Fibroblast of villous mesenchyme (primary cell): ENCODE measurements at regions not wholly inside any gene's neighbourhood (a gene's known extent, or its start where the extent isn't known, plus 50 kb on each side); places are given as distances from the start of the nearest gene placed in this dataset. TPM values are rescaled to one million over a fixed set of nuclear protein-coding genes. Genes with fewer than 3 reads are reported as not detected.
"Not testable (repeated sequence)": the region's sequence is repeated elsewhere in the genome, so short reads cannot be mapped to it uniquely, and the experiment has no call there.

Source experiments
- DNase-seq: peaks from one replicate; pipeline ENCODE4 v3.0.0-alpha.2; 2010; ENCODE audit warnings: low read depth
- H3K4me3 ChIP-seq: 2 replicates; pipeline ENCODE4 v1.5.1; 2011; ENCODE audit warnings: low read depth, mild to moderate bottlenecking, low read length
- small RNA-seq: library from RNA; depleted of rRNA; stranded (forward); fragments of <200 nt; gene quantifications from one replicate; pipeline ENCODE3, GENCODE V24; 2012
- TF ChIP-seq, protein P1 (sequence below): IDR thresholded peaks from 2 replicates; pipeline ENCODE4 v1.5.1; 2012; ENCODE audit warnings: low read depth, mild to moderate bottlenecking, low read length; ENCODE audit not compliant: insufficient read depth

DNA sequence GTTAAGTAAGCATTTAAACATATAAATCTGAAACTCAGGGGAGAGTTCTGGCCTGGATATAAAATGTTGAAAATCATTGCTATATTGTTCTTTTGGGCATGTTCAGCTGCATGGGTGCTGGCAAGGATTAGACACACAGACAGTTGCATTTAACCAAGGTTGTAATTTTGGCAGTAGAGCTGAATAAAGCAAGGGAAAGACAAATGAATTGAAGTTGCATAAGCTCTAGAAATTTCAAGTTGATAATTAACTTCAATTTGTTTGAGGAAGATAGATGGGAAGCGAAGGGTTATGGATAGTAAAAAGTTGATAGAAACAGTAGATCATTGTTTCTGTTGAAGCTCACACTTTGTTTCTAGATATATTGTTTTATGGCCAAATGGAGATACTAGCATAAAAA, 97.2 kb upstream of the KCNJ18 start:
- no peak overlapping the region for H3K4me3 ChIP-seq
- TF ChIP-seq, protein P1, sequence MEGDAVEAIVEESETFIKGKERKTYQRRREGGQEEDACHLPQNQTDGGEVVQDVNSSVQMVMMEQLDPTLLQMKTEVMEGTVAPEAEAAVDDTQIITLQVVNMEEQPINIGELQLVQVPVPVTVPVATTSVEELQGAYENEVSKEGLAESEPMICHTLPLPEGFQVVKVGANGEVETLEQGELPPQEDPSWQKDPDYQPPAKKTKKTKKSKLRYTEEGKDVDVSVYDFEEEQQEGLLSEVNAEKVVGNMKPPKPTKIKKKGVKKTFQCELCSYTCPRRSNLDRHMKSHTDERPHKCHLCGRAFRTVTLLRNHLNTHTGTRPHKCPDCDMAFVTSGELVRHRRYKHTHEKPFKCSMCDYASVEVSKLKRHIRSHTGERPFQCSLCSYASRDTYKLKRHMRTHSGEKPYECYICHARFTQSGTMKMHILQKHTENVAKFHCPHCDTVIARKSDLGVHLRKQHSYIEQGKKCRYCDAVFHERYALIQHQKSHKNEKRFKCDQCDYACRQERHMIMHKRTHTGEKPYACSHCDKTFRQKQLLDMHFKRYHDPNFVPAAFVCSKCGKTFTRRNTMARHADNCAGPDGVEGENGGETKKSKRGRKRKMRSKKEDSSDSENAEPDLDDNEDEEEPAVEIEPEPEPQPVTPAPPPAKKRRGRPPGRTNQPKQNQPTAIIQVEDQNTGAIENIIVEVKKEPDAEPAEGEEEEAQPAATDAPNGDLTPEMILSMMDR: no peak

DNA sequence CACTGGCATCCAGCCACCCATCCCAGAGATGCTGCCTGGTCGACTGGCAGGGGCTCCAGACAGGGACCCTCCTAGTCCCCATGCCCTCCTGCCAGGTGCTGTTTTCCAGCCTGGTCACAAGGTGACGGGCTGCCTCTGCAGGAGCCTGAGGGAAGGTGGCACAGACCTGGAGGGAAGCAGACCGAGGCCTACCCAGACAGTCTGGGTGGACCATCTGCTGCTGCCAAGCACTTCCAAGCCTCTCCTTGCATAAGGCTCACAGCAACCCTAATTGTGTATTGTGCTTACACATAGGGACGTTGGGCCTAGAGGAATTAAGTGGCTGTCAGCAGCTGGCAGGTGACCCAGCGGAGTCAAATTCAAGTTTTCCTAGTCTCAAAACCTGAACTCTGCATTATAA, 90.1 kb upstream of the KCNJ18 start:
- H3K4me3 ChIP-seq: no peak overlapping the region
- DNase-seq: no peak
- TF ChIP-seq, protein P1: no peak

More for the DNA sequence above, 97.2 kb upstream of the KCNJ18 start:
- DNase-seq: no peak

- not testable (repeated sequence) for H3K4me3 ChIP-seq, DNase-seq
Observed at GRCh38 chr17:21603292-21603691, 89.0 kb upstream of the KCNJ18 start.

- not testable (repeated sequence) for DNase-seq, H3K4me3 ChIP-seq
Observed at GRCh38 chr17:21611443-21611842, 80.9 kb upstream of the KCNJ18 start.

GRCh38 chr17:21612123-21613070, 79.9 kb upstream of the KCNJ18 start:
- H3K4me3 ChIP-seq, DNase-seq: not testable (repeated sequence)

- TF ChIP-seq, protein P1: no peak
- DNase-seq: no peak
- H3K4me3 ChIP-seq: no peak overlapping the region
Observed at GRCh38 chr17:21613071-21613429, 79.3 kb upstream of the KCNJ18 start.

GRCh38 chr17:21626987-21627386, 65.3 kb upstream of the KCNJ18 start:
- not testable (repeated sequence) for H3K4me3 ChIP-seq, DNase-seq

Small RNAs in the stretch of these regions (small RNA-seq; reads per million reads assigned to genes)
- gene AC233702.6 (not detected), gene AC233702.8 (not detected)
